ENCODE measurements at regions not wholly inside any gene's neighbourhood (a gene's known extent, or its start where the extent isn't known, plus 50 kb on each side); places are given as distances from the start of the nearest gene placed in this dataset.
A peak's percentile ranks its signal among the peaks of the same experiment; 100 is the strongest.

GRCh38 chr4:167424341-167425256, 190.3 kb upstream of the SPOCK3 start:
- Histone ChIP-seq H3K4me2 (ENCODE audit: insufficient read depth in 1 of 2, low read depth in 2 of 2, low read length in 2 of 2) (no peak overlapping the region), H4K91ac (replicated peaks; ENCODE audit: insufficient read length, low read length) (no peak overlapping the region), H3K79me1 (ENCODE audit: low read depth, low read length) (no peaks in the 10 kb centered on the region), H2BK20ac (ENCODE audit: low read length) (no peak overlapping the region), H3K4me1 (replicated peaks in 1 of 4; ENCODE audit: control insufficient read depth in 3 of 4, insufficient read depth in 4 of 4, low read length in 3 of 4) (no peaks in the 10 kb centered on the region), H2AK5ac (ENCODE audit: low read depth, low read length) (no peak overlapping the region), H3K14ac (ENCODE audit: insufficient read length) (no peak overlapping the region), H3K27ac (ENCODE audit: low read depth, low read length) (no peak overlapping the region), H3K18ac (ENCODE audit: extremely low read depth, low read length) (no peak overlapping the region), H2BK12ac (ENCODE audit: low read depth, low read length) (peak overlapping the region; percentile 17; the same call in 1 of the 2 replicates), H3K4ac (replicated peaks; ENCODE audit: insufficient read length, low read depth, low read length) (no peak overlapping the region), H3K27me3 (replicated peaks in 1 of 4; ENCODE audit: control insufficient read depth in 3 of 4, extremely low read depth in 1 of 4, insufficient read depth in 3 of 4, low read length in 3 of 4) (no peaks in the 10 kb centered on the region), H4K8ac (ENCODE audit: extremely low read depth, insufficient read depth, low read length) (no peak overlapping the region), H3K9me3 (ENCODE audit: insufficient read depth in 2 of 2, low read depth in 1 of 2, low read length in 1 of 2) (no peaks in the 10 kb centered on the region), H3K23ac (ENCODE audit: insufficient read length) (no peak overlapping the region), H3K4me3 (ENCODE audit: extremely low read depth in 1 of 4, insufficient read depth in 2 of 4, low read depth in 3 of 4, low read length in 4 of 4) (no peak overlapping the region), H2BK5ac (ENCODE audit: low read depth, low read length) (no peak overlapping the region), H2BK15ac (ENCODE audit: low read length) (no peak overlapping the region), H3K23me2 (ENCODE audit: low read depth, low read length) (no peaks in the 10 kb centered on the region), H2AFZ (ENCODE audit: low read length) (no peak overlapping the region), H4K20me1 (replicated peaks in 1 of 2; ENCODE audit: control insufficient read depth in 1 of 2, insufficient read depth in 2 of 2, low read length in 2 of 2) (peaks cover 0 to 3% of the 10 kb centered on the region in 2 experiments), H3K79me2 (ENCODE audit: control insufficient read depth in 1 of 2, insufficient read depth in 2 of 2, low read length in 2 of 2) (no peaks in the 10 kb centered on the region), H2BK120ac (replicated peaks; ENCODE audit: low read depth, low read length) (no peak overlapping the region), H3K36me3 (ENCODE audit: control insufficient read depth in 2 of 4, insufficient read depth in 4 of 4, low read length in 3 of 4) (no peaks in the 10 kb centered on the region), H4K5ac (ENCODE audit: insufficient read length, low read depth, low read length) (no peak overlapping the region), H3K56ac (replicated peaks; ENCODE audit: insufficient read length, low read depth, low read length) (no peak overlapping the region), H3K9ac (replicated peaks in 1 of 4; ENCODE audit: extremely low read depth in 1 of 4, low read depth in 3 of 4, low read length in 3 of 4) (no peak overlapping the region)
- DNase-seq (ENCODE audit: low read depth in 1 of 2, low spot score in 2 of 2) (no peak), FAIRE-seq (no peak)
- WGBS, 2 experiments (ENCODE audit: extremely low coverage in 1 of 2, insufficient coverage in 1 of 2, insufficient read length in 1 of 2, insufficient replicate concordance in 2 of 2, low coverage in 1 of 2, low lambda C conversion rate in 2 of 2, missing lambda C conversion rate in 1 of 2), result 68% methylated on average over 5 of the region's 7 CpGs; no CpG with 5 or more reads in 1 of the 2 experiments
- ChIA-PET POLR2A (ENCODE audit: partially characterized antibody) (no interaction called here), CTCF (ENCODE audit: partially characterized antibody) (interaction anchor here (1.3 kb wide), 1 partner anchor 198 kb away, joined by 4 read pairs; no protein-coding TSS in a partner anchor)
- TF ChIP-seq NRF1 (IDR thresholded peaks at IDR 0.05; ENCODE audit: low read depth, low read length), result no peak
- TF ChIP-seq CBX8 (IDR thresholded peaks at IDR 0.05; ENCODE audit: borderline replicate concordance, low read depth, low read length), result no peak
- TF ChIP-seq EGR1 (IDR thresholded peaks at IDR 0.05; ENCODE audit: borderline replicate concordance, low read depth, low read length), result no peak
- no peak for TF ChIP-seq EP300 (IDR thresholded peaks at IDR 0.05; ENCODE audit: borderline replicate concordance in 1 of 2, low read depth in 2 of 2, low read length in 2 of 2)
- TF ChIP-seq RAD21 (IDR thresholded peaks at IDR 0.05 in 1 of 2, conservative IDR thresholded peaks at IDR 0.05 in 1 of 2; ENCODE audit: low read depth in 2 of 2, low read length in 2 of 2), result no peak
- TF ChIP-seq CHD2 (IDR thresholded peaks at IDR 0.05; ENCODE audit: low read length), result no peak
- no peak for TF ChIP-seq POU5F1 (IDR thresholded peaks at IDR 0.05; ENCODE audit: low read depth, low read length)
- TF ChIP-seq ATF2 (IDR thresholded peaks at IDR 0.05; ENCODE audit: low read length), result no peak
- no peak for TF ChIP-seq TBP (IDR thresholded peaks at IDR 0.05; ENCODE audit: low read depth, low read length)
- no peak for TF ChIP-seq BCL11A (IDR thresholded peaks at IDR 0.05; ENCODE audit: low read depth in 2 of 2, low read length in 2 of 2)
- no peak for TF ChIP-seq SP1 (IDR thresholded peaks at IDR 0.05; ENCODE audit: low read depth, low read length)
